Suprapubic skin (tissue), 4 donors: ENCODE measurements at regions not wholly inside any gene's neighbourhood (a gene's known extent, or its start where the extent isn't known, plus 50 kb on each side); places are given as distances from the start of the nearest gene placed in this dataset.

ENCODE experiments used
- CTCF ChIP-seq, 2 donors: fragments of 200-600 bp in 1 of 2; fragments of 450-650 bp in 1 of 2; sonication (generic) in 1 of 2; IDR thresholded peaks; one replicate each; pipeline ENCODE4 v1.5.1; 2016 to 2019; ENCODE audit warnings: antibody characterized with exemption in 2 of 2, mild to moderate bottlenecking in 1 of 2, moderate library complexity in 1 of 2
- EP300 ChIP-seq: sonication (generic); formaldehyde crosslinking; IDR thresholded peaks from one replicate; pipeline ENCODE4 v1.6.1; 2017; ENCODE audit warnings: antibody characterized with exemption
- POLR2A ChIP-seq, 2 donors: fragments of 450-650 bp; IDR thresholded peaks; one replicate each; pipeline ENCODE4 v1.6.1; 2017; ENCODE audit warnings: antibody characterized with exemption in 2 of 2, mild to moderate bottlenecking in 2 of 2, moderate library complexity in 2 of 2
- POLR2AphosphoS5 ChIP-seq, 3 donors: sonication (generic); formaldehyde crosslinking; IDR thresholded peaks; one replicate each; pipeline ENCODE4 v1.6.1; 2017; ENCODE audit warnings: antibody characterized with exemption in 3 of 3

DNA sequence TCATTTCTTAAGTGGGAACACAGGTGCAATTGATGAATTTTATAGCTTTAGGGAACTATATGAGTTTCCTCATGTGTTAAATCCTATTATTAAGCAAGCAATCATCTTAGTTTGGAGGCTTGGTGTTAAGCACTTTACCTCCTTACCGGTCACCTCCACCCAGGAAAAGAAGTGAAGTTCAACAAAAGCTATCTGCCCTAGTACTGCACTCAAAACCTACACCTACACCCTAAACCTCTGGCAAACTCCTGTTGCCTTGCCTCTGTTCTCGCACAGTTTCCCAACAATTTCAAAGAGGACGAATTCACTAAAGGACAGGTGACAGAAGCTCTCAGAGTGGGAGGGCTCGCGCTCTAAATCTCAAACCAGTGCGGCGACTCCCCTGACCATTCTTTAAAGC is 85.7 kb upstream of the TENT5D start:
- TF ChIP-seq CTCF (IDR thresholded peaks at IDR 0.05) (no peak), POLR2A (IDR thresholded peaks at IDR 0.05) (no peak), POLR2AphosphoS5 (IDR thresholded peaks at IDR 0.05) (no peak), EP300 (no peak)
